ENCODE measurements at regions not wholly inside any gene's neighbourhood (a gene's known extent, or its start where the extent isn't known, plus 50 kb on each side); places are given as distances from the start of the nearest gene placed in this dataset.

GRCh38 chr2:53289309-53290006 is 478.1 kb upstream of the CHAC2 start:
- no peak for TF ChIP-seq CTCF (IDR thresholded peaks at IDR 0.05)
- TF ChIP-seq POLR2A (IDR thresholded peaks at IDR 0.05) = no peak

Measured in Peyer's patch (tissue), 4 donors.